Neural progenitor cell (in vitro differentiated cells): ENCODE measurements at regions not wholly inside any gene's neighbourhood (a gene's known extent, or its start where the extent isn't known, plus 50 kb on each side); places are given as distances from the start of the nearest gene placed in this dataset.

Experiments
- DNase-seq: peaks from one replicate; pipeline ENCODE4 v3.0.0-alpha.2; 2016; ENCODE audit warnings: low spot score
- H2AFZ ChIP-seq: fragments of 200-600 bp; sonication (generic); replicated peaks from 2 replicates; pipeline ENCODE4 v1.6.1; 2016; ENCODE audit warnings: antibody characterized with exemption
- H3F3A ChIP-seq: fragments of 200-600 bp; sonication (generic); 2 replicates; pipeline ENCODE4 v1.6.1; 2016; ENCODE audit warnings: antibody characterized with exemption, low read depth
- H3K27ac ChIP-seq: fragments of 200-600 bp; sonication (generic); 2 replicates; pipeline ENCODE4 v1.5.1; 2016; ENCODE audit warnings: mild to moderate bottlenecking
- H3K27me3 ChIP-seq: fragments of 200-600 bp; sonication (generic); 2 replicates; pipeline ENCODE4 v1.6.1; 2016; ENCODE audit warnings: mild to moderate bottlenecking, moderate library complexity
- H3K36me3 ChIP-seq: fragments of 200-600 bp; sonication (generic); 2 replicates; pipeline ENCODE4 v1.5.1; 2016
- H3K4me1 ChIP-seq: fragments of 200-600 bp; sonication (generic); 2 replicates; pipeline ENCODE4 v1.6.1; 2016; ENCODE audit warnings: mixed run types
- H3K4me2 ChIP-seq: fragments of 200-600 bp; sonication (generic); 2 replicates; pipeline ENCODE4 v1.6.1; 2016
- H3K4me3 ChIP-seq: fragments of 200-600 bp; sonication (generic); 2 replicates; pipeline ENCODE4 v1.5.1; 2016
- H3K79me2 ChIP-seq: fragments of 200-600 bp; sonication (generic); 2 replicates; pipeline ENCODE4 v1.6.1; 2016; ENCODE audit warnings: low read depth
- H3K9ac ChIP-seq: fragments of 200-600 bp; sonication (generic); 2 replicates; pipeline ENCODE4 v1.6.1; 2016
- H3K9me3 ChIP-seq: fragments of 200-600 bp; sonication (generic); 2 replicates; pipeline ENCODE4 v1.5.1; 2016; ENCODE audit warnings: low read depth
- H4K20me1 ChIP-seq: fragments of 200-600 bp; sonication (generic); 2 replicates; pipeline ENCODE4 v1.6.1; 2016; ENCODE audit warnings: low read depth
- H3K27ac Mint-ChIP-seq: 3 replicates; pipeline ENCODE4 v1.8.0; 2021; ENCODE audit warnings: mixed read lengths
- H3K27me3 Mint-ChIP-seq: 2 replicates; pipeline ENCODE4 v1.8.0; 2022; ENCODE audit warnings: low read depth, mild to moderate bottlenecking, inconsistent platforms, moderate library complexity, mixed read lengths; ENCODE audit not compliant: insufficient read depth
- H3K36me3 Mint-ChIP-seq: 3 replicates; pipeline ENCODE4 v1.8.0; 2021; ENCODE audit warnings: mixed read lengths
- H3K4me1 Mint-ChIP-seq: 3 replicates; pipeline ENCODE4 v1.8.0; 2021; ENCODE audit warnings: mixed read lengths
- H3K4me3 Mint-ChIP-seq: 3 replicates; pipeline ENCODE4 v1.8.0; 2021; ENCODE audit warnings: mild to moderate bottlenecking, moderate library complexity, mixed read lengths
- H3K9me3 Mint-ChIP-seq: 3 replicates; pipeline ENCODE4 v1.8.0; 2020; ENCODE audit warnings: mixed read lengths
- CTCF ChIP-seq: fragments of 200-600 bp; sonication (generic); IDR thresholded peaks from 2 replicates; pipeline ENCODE4 v1.5.1; 2017; ENCODE audit warnings: antibody characterized with exemption, mild to moderate bottlenecking
- EZH2 ChIP-seq: fragments of 200-600 bp; sonication (generic); IDR thresholded peaks from 2 replicates; pipeline ENCODE4 v1.6.1; 2017; ENCODE audit warnings: antibody characterized with exemption, mild to moderate bottlenecking, moderate library complexity
- EZH2phosphoT487 ChIP-seq: fragments of 200-600 bp; sonication (generic); IDR thresholded peaks from 2 replicates; pipeline ENCODE4 v1.6.1; 2017; ENCODE audit warnings: antibody characterized with exemption

DNA sequence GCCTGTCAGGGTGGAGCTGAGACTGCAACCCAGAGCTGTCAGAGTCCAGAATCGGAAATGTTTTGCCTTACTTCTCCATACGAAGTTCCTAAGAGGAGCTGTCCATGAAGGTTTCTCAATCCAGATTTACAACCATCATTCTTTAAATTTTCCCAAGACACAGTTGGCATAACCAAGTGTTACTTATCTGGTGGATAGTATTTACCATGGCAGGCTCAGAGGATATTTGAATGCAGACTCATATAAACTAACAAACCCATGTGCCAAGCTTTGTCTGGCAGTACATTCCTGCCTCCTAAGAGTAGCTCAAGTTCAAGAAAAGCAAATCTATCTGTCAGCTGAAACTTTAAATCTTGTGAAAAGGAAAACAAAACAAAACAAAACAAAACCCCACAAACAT lies 267.9 kb downstream of the ZNF326 start:
- Histone ChIP-seq H3K9me3 (no peaks in the 10 kb centered on the region), H2AFZ (no peak overlapping the region), H3K9ac (no peak overlapping the region), H3K27ac (no peak overlapping the region), H3K4me1 (no peaks in the 10 kb centered on the region), H3K4me3 (no peak overlapping the region), H3K27me3 (no peaks in the 10 kb centered on the region), H3K79me2 (no peaks in the 10 kb centered on the region), H3K4me2 (no peak overlapping the region), H4K20me1 (no peaks in the 10 kb centered on the region), H3F3A (no peaks in the 10 kb centered on the region), H3K36me3 (no peaks in the 10 kb centered on the region)
- no peaks in the 10 kb centered on the region for H3K27me3 Mint-ChIP-seq
- no peak for DNase-seq
- H3K4me3 Mint-ChIP-seq, result no peak overlapping the region
- no peaks in the 10 kb centered on the region for H3K9me3 Mint-ChIP-seq
- no peaks in the 10 kb centered on the region for H3K36me3 Mint-ChIP-seq
- TF ChIP-seq EZH2 (no peak), CTCF (no peak), EZH2phosphoT487 (no peak)
- H3K27ac Mint-ChIP-seq, result no peak overlapping the region
- H3K4me1 Mint-ChIP-seq, result no peaks in the 10 kb centered on the region

DNA sequence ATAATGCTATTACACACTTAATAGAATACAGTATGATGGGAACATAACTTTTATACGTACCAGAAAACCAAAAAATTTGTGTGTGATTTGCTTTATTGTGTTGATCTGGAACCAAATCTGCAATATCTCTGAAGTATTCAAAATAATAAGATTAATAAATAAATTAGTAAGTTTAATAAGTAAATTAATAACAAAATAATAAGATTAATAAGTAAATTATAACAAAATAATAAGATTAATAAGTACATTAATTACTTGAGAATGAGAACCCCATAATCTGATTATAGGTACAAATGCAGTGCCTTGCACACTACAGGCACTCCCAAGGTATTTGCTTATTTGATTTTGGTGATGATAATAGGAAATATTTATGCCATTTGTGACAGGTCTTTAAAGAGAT lies 267.4 kb downstream of the ZNF326 start:
- Mint-ChIP-seq H3K27me3 (no peaks in the 10 kb centered on the region), H3K4me3 (no peak overlapping the region), H3K9me3 (no peaks in the 10 kb centered on the region), H3K27ac (no peak overlapping the region), H3K36me3 (no peaks in the 10 kb centered on the region), H3K4me1 (no peaks in the 10 kb centered on the region)
- H2AFZ ChIP-seq, result no peak overlapping the region
- H3K4me2 ChIP-seq, result no peak overlapping the region
- no peaks in the 10 kb centered on the region for H3F3A ChIP-seq
- no peak overlapping the region for H3K27ac ChIP-seq
- H3K36me3 ChIP-seq, result no peaks in the 10 kb centered on the region
- no peaks in the 10 kb centered on the region for H3K27me3 ChIP-seq
- DNase-seq, result no peak
- no peak overlapping the region for H3K4me3 ChIP-seq
- no peaks in the 10 kb centered on the region for H3K79me2 ChIP-seq
- H3K9ac ChIP-seq, result no peak overlapping the region
- H4K20me1 ChIP-seq, result no peaks in the 10 kb centered on the region
- no peaks in the 10 kb centered on the region for H3K9me3 ChIP-seq
- H3K4me1 ChIP-seq, result no peaks in the 10 kb centered on the region
- no peak for TF ChIP-seq EZH2phosphoT487
- TF ChIP-seq EZH2, result no peak
- no peak for TF ChIP-seq CTCF

DNA sequence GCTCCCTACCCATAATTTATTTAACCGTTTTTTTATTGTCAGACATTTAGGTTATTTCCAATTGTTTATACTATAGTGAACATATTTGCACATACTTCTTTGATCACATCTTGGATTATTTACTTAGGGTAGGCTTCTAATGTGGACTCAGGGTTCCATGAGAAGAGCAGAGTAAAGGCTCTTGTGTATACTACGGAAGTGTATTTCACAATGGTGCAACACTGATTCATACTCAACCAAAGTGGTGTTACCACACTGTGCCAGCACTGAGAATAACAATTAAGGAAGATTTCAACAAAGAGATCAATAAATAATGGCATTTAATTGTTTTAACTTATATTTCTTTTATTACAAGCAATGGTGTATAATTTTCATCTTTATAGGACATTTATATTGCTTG lies 251.2 kb downstream of the ZNF326 start:
- H3K9me3 ChIP-seq, result no peaks in the 10 kb centered on the region
- Mint-ChIP-seq H3K4me1 (no peaks in the 10 kb centered on the region), H3K9me3 (peaks cover 16% of the 10 kb centered on the region), H3K4me3 (no peak overlapping the region), H3K27ac (no peak overlapping the region), H3K27me3 (no peaks in the 10 kb centered on the region), H3K36me3 (no peaks in the 10 kb centered on the region)
- H3F3A ChIP-seq, result no peaks in the 10 kb centered on the region
- no peak overlapping the region for H3K4me2 ChIP-seq
- H3K36me3 ChIP-seq, result no peaks in the 10 kb centered on the region
- no peak overlapping the region for H3K4me3 ChIP-seq
- H3K79me2 ChIP-seq, result no peaks in the 10 kb centered on the region
- no peaks in the 10 kb centered on the region for H3K27me3 ChIP-seq
- DNase-seq, result no peak
- TF ChIP-seq EZH2 (no peak), CTCF (no peak), EZH2phosphoT487 (no peak)
- H3K4me1 ChIP-seq, result no peaks in the 10 kb centered on the region
- H3K27ac ChIP-seq, result no peak overlapping the region
- H4K20me1 ChIP-seq, result no peaks in the 10 kb centered on the region
- H2AFZ ChIP-seq, result no peak overlapping the region
- no peak overlapping the region for H3K9ac ChIP-seq

DNA sequence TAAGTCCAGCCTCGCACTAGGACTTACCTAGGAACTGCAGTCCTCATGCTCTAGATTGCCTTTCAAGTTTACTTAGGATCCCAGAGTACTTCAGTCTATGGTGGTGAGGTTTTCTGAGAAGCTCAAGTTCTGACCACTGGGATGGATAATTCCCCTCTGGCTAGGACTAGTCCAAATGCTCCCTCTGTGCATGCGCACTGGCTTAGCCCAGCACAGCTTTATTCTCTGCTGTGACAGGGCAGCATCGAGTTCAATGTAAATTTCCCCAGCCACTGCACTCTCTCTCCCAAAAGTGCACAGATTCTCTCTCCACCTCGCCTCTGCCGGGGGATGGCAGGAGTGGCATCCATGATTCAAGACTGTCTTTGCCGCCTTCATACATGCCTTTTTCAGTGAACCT lies 241.6 kb downstream of the ZNF326 start:
- Mint-ChIP-seq H3K9me3 (peaks cover 16% of the 10 kb centered on the region), H3K36me3 (no peaks in the 10 kb centered on the region), H3K4me3 (no peak overlapping the region), H3K27me3 (no peaks in the 10 kb centered on the region), H3K27ac (no peak overlapping the region), H3K4me1 (no peaks in the 10 kb centered on the region)
- Histone ChIP-seq H3K4me2 (no peak overlapping the region), H3K4me3 (no peak overlapping the region), H3F3A (no peaks in the 10 kb centered on the region), H3K9ac (no peak overlapping the region), H3K27ac (no peak overlapping the region), H3K4me1 (no peaks in the 10 kb centered on the region), H3K9me3 (no peaks in the 10 kb centered on the region), H3K79me2 (no peaks in the 10 kb centered on the region), H4K20me1 (no peaks in the 10 kb centered on the region), H3K27me3 (no peaks in the 10 kb centered on the region), H2AFZ (no peak overlapping the region), H3K36me3 (no peaks in the 10 kb centered on the region)
- DNase-seq, result no peak
- TF ChIP-seq CTCF (no peak), EZH2phosphoT487 (no peak), EZH2 (no peak)
